ENCODE measurements at regions not wholly inside any gene's neighbourhood (a gene's known extent, or its start where the extent isn't known, plus 50 kb on each side); places are given as distances from the start of the nearest gene placed in this dataset.
"Not testable (repeated sequence)": the region's sequence is repeated elsewhere in the genome, so short reads cannot be mapped to it uniquely, and the experiment has no call there.

- not testable (repeated sequence) for TF ChIP-seq POLR2A (IDR thresholded peaks at IDR 0.05; ENCODE audit: extremely low read depth, insufficient read length); MYC (IDR thresholded peaks at IDR 0.05; ENCODE audit: low read depth, low read length)
- TF ChIP-seq, protein P1, sequence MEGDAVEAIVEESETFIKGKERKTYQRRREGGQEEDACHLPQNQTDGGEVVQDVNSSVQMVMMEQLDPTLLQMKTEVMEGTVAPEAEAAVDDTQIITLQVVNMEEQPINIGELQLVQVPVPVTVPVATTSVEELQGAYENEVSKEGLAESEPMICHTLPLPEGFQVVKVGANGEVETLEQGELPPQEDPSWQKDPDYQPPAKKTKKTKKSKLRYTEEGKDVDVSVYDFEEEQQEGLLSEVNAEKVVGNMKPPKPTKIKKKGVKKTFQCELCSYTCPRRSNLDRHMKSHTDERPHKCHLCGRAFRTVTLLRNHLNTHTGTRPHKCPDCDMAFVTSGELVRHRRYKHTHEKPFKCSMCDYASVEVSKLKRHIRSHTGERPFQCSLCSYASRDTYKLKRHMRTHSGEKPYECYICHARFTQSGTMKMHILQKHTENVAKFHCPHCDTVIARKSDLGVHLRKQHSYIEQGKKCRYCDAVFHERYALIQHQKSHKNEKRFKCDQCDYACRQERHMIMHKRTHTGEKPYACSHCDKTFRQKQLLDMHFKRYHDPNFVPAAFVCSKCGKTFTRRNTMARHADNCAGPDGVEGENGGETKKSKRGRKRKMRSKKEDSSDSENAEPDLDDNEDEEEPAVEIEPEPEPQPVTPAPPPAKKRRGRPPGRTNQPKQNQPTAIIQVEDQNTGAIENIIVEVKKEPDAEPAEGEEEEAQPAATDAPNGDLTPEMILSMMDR (IDR thresholded peaks at IDR 0.05; ENCODE audit: low read depth, low read length): not testable (repeated sequence)
Measured at GRCh38 chr14:105752420-105752819, 226.0 kb downstream of the TMEM121 start.

Data from NB4 (cell line).